ENCODE measurements at regions not wholly inside any gene's neighbourhood (a gene's known extent, or its start where the extent isn't known, plus 50 kb on each side); places are given as distances from the start of the nearest gene placed in this dataset.

DNA sequence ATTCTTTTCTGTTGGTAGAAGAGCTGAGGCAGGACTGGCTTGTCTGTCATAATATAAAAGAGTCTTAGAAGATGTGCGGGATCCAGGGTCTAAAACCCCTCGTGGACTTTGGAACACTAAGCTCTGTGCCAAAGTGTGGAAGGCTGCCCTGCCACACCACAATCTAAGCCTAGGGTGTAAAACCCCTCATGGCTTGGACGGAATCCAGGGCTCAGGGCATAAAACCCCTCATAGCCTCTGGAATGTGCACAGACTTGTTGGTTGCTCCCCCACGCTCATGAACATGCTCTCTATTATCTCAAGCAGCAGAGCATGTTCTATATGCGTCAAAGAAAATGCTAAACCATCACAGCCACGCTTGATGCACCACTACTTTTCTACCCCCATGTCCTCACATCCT, 483.6 kb downstream of the GABRG1 start:
- TF ChIP-seq, protein P1, sequence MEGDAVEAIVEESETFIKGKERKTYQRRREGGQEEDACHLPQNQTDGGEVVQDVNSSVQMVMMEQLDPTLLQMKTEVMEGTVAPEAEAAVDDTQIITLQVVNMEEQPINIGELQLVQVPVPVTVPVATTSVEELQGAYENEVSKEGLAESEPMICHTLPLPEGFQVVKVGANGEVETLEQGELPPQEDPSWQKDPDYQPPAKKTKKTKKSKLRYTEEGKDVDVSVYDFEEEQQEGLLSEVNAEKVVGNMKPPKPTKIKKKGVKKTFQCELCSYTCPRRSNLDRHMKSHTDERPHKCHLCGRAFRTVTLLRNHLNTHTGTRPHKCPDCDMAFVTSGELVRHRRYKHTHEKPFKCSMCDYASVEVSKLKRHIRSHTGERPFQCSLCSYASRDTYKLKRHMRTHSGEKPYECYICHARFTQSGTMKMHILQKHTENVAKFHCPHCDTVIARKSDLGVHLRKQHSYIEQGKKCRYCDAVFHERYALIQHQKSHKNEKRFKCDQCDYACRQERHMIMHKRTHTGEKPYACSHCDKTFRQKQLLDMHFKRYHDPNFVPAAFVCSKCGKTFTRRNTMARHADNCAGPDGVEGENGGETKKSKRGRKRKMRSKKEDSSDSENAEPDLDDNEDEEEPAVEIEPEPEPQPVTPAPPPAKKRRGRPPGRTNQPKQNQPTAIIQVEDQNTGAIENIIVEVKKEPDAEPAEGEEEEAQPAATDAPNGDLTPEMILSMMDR (IDR thresholded peaks at IDR 0.05) = no peak
- no peak for TF ChIP-seq POLR2A (IDR thresholded peaks at IDR 0.05)

All from right lobe of liver (tissue), 4 donors.